ENCODE measurements at regions not wholly inside any gene's neighbourhood (a gene's known extent, or its start where the extent isn't known, plus 50 kb on each side); places are given as distances from the start of the nearest gene placed in this dataset.

DNA sequence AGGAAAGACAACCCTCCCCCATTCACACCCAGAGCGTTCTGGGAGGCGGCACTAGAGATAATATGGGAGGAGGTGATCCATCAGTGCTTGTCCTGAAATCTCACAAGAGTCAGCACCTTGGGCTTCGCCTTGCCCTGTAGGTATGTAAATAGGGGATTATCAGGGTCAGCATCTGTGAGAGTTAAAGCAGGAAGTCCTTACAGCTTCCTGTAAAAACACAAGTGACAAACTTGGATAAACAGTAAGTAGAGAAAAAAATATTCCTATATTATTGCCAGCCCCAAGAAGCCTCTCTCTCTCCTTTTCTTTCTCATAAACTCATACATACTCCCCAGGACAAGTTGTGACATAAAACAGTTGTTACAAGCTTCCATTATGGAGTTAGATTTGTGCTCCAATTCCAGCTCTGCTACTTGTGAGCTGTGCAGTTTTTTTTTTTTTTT is 187.7 kb downstream of the MAF start:
- TF ChIP-seq, protein P1, sequence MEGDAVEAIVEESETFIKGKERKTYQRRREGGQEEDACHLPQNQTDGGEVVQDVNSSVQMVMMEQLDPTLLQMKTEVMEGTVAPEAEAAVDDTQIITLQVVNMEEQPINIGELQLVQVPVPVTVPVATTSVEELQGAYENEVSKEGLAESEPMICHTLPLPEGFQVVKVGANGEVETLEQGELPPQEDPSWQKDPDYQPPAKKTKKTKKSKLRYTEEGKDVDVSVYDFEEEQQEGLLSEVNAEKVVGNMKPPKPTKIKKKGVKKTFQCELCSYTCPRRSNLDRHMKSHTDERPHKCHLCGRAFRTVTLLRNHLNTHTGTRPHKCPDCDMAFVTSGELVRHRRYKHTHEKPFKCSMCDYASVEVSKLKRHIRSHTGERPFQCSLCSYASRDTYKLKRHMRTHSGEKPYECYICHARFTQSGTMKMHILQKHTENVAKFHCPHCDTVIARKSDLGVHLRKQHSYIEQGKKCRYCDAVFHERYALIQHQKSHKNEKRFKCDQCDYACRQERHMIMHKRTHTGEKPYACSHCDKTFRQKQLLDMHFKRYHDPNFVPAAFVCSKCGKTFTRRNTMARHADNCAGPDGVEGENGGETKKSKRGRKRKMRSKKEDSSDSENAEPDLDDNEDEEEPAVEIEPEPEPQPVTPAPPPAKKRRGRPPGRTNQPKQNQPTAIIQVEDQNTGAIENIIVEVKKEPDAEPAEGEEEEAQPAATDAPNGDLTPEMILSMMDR (conservative IDR thresholded peaks at IDR 0.05 in 1 of 2, IDR thresholded peaks at IDR 0.05 in 1 of 2; ENCODE audit: extremely low read depth in 1 of 2, insufficient read depth in 1 of 2, low read depth in 1 of 2, low read length in 2 of 2): no peak
- no peak for TF ChIP-seq EZH2 (IDR thresholded peaks at IDR 0.05; ENCODE audit: borderline replicate concordance, low read length)
